ENCODE measurements at regions not wholly inside any gene's neighbourhood (a gene's known extent, or its start where the extent isn't known, plus 50 kb on each side); places are given as distances from the start of the nearest gene placed in this dataset.

GRCh38 chr14:58780185-58780584 is 142.4 kb downstream of the DACT1 start:
- in situ Hi-C loops (cut with MboI; ENCODE audit: low sequenced_read_pairs) = no loop called here

GRCh38 chr14:58780605-58781004 is 142.8 kb downstream of the DACT1 start:
- in situ Hi-C loops (cut with MboI; ENCODE audit: low sequenced_read_pairs) = no loop called here

GRCh38 chr14:58782011-58782410 is 144.2 kb downstream of the DACT1 start:
- in situ Hi-C loops (cut with MboI; ENCODE audit: low sequenced_read_pairs) = no loop called here

GRCh38 chr14:58783792-58784511 is 146.2 kb downstream of the DACT1 start:
- in situ Hi-C loops (cut with MboI; ENCODE audit: low sequenced_read_pairs) = no loop called here

GRCh38 chr14:58784931-58785330 is 147.2 kb downstream of the DACT1 start:
- in situ Hi-C loops (cut with MboI; ENCODE audit: low sequenced_read_pairs) = no loop called here

- in situ Hi-C loops (cut with MboI; ENCODE audit: low sequenced_read_pairs) = no loop called here
Observed at GRCh38 chr14:58785701-58786100, 147.9 kb downstream of the DACT1 start.

GRCh38 chr14:58787592-58787991 is 149.8 kb downstream of the DACT1 start:
- in situ Hi-C loops (cut with MboI; ENCODE audit: low sequenced_read_pairs) = no loop called here

GRCh38 chr14:58788655-58789503 is 151.1 kb downstream of the DACT1 start:
- in situ Hi-C loops (cut with MboI; ENCODE audit: low sequenced_read_pairs) = no loop called here

- in situ Hi-C loops (cut with MboI; ENCODE audit: low sequenced_read_pairs) = no loop called here
Observed at GRCh38 chr14:58789736-58790135, 152.0 kb downstream of the DACT1 start.

GRCh38 chr14:58792416-58792815 is 154.7 kb downstream of the DACT1 start:
- in situ Hi-C loops (cut with MboI; ENCODE audit: low sequenced_read_pairs) = no loop called here

GRCh38 chr14:58793131-58793740 is 155.5 kb downstream of the DACT1 start:
- in situ Hi-C loops (cut with MboI; ENCODE audit: low sequenced_read_pairs) = no loop called here

GRCh38 chr14:58794993-58795762 is 157.4 kb downstream of the DACT1 start:
- in situ Hi-C loops (cut with MboI; ENCODE audit: low sequenced_read_pairs) = no loop called here

GRCh38 chr14:58796242-58797009 is 158.7 kb downstream of the DACT1 start:
- in situ Hi-C loops (cut with MboI; ENCODE audit: low sequenced_read_pairs) = no loop called here

- in situ Hi-C loops (cut with MboI; ENCODE audit: low sequenced_read_pairs) = no loop called here
Observed at GRCh38 chr14:58797010-58797429, 159.3 kb downstream of the DACT1 start.

GRCh38 chr14:58798173-58798572 is 160.4 kb downstream of the DACT1 start:
- in situ Hi-C loops (cut with MboI; ENCODE audit: low sequenced_read_pairs) = no loop called here

GRCh38 chr14:58801086-58801485 is 163.3 kb downstream of the DACT1 start:
- in situ Hi-C loops (cut with MboI; ENCODE audit: low sequenced_read_pairs) = no loop called here

GRCh38 chr14:58805057-58805456 is 167.3 kb downstream of the DACT1 start:
- in situ Hi-C loops (cut with MboI; ENCODE audit: low sequenced_read_pairs) = no loop called here

GRCh38 chr14:58805605-58806409 is 168.0 kb downstream of the DACT1 start:
- in situ Hi-C loops (cut with MboI; ENCODE audit: low sequenced_read_pairs) = no loop called here

GRCh38 chr14:58807191-58807590 is 169.4 kb downstream of the DACT1 start:
- in situ Hi-C loops (cut with MboI; ENCODE audit: low sequenced_read_pairs) = no loop called here

All from HL-60/S4 treated with phorbol 12-myristate 13-acetate at 8.2 ng/mL for 4 days and 3 days (cell line).